GM12864 (cell line): ENCODE measurements at regions not wholly inside any gene's neighbourhood (a gene's known extent, or its start where the extent isn't known, plus 50 kb on each side); places are given as distances from the start of the nearest gene placed in this dataset.

ENCODE experiments used
- DNase-seq: peaks from one replicate; pipeline ENCODE4 v3.0.0-alpha.2; 2011; ENCODE audit warnings: low read depth
- H3K4me3 ChIP-seq: 2 replicates; pipeline ENCODE4 v1.5.1; 2011; ENCODE audit warnings: mild to moderate bottlenecking, low read depth, low read length, control low read depth
- TF ChIP-seq, protein P1 (sequence below): IDR thresholded peaks from 2 replicates; pipeline ENCODE4 v1.5.1; 2011; ENCODE audit warnings: low read depth, mild to moderate bottlenecking, moderate library complexity, low read length, control low read depth, inconsistent platforms; ENCODE audit errors: missing control alignments

DNA sequence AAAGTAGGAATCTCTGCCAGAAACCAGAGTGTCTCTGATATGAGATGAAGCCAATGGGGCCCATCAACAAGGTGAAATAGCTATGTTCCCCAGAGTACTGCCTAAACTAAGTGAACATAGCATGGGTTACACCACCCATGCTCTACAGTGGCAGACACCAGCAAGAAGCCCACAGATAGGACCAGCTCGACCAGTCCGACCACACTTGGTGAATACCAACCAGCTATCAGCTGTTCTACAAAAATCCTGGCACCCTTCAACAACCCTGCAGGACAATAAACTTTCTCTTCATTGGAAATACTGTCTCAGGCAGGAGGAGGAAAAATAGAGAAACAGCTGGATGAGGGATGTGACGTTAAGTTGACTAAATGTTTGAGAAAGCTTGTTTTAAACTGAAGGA lies 311.4 kb downstream of the EPM2A start:
- DNase-seq = no peak
- H3K4me3 ChIP-seq = no peak overlapping the region
- TF ChIP-seq, protein P1, sequence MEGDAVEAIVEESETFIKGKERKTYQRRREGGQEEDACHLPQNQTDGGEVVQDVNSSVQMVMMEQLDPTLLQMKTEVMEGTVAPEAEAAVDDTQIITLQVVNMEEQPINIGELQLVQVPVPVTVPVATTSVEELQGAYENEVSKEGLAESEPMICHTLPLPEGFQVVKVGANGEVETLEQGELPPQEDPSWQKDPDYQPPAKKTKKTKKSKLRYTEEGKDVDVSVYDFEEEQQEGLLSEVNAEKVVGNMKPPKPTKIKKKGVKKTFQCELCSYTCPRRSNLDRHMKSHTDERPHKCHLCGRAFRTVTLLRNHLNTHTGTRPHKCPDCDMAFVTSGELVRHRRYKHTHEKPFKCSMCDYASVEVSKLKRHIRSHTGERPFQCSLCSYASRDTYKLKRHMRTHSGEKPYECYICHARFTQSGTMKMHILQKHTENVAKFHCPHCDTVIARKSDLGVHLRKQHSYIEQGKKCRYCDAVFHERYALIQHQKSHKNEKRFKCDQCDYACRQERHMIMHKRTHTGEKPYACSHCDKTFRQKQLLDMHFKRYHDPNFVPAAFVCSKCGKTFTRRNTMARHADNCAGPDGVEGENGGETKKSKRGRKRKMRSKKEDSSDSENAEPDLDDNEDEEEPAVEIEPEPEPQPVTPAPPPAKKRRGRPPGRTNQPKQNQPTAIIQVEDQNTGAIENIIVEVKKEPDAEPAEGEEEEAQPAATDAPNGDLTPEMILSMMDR = no peak

DNA sequence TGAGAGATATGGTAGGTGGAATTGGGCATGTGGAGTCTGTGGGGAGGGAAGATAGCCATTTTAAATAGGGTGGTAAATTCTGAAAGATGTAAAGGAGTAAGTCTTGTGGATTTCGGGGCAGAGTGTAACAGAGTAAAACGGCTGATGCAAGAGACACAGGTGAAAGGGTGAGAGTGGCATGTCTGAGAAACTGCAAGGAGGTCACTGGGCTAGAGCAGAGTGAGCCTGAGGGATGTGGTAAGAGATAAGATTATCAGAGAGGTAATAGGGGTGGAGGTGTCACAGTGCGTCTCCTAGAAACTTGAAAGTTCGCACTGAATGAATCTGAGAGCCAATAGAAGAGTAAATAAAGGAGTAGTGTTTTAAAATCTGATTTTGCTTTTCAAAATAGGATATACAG lies 308.1 kb downstream of the EPM2A start:
- H3K4me3 ChIP-seq = no peak overlapping the region
- TF ChIP-seq, protein P1 = no peak
- DNase-seq = no peak

DNA sequence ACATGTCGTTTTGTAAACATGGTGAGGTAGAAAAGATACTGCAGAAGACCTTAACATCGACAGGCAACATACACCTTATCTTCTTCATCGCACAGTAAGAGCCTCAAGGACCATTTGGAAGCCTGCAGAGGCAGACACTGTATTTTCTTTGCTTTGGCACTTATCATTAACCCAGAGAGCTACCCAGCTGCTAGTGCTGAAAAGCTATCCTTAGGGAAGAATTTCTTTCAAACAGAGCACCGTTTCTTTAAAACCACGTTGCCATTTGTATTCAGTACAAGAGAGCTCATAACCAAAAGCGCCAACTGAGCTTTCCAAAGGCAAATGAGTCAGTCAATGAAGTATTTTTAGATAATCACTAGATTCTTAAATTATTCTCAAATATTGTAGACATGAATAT lies 306.6 kb downstream of the EPM2A start:
- no peak for DNase-seq
- TF ChIP-seq, protein P1 = no peak
- H3K4me3 ChIP-seq = no peak overlapping the region

DNA sequence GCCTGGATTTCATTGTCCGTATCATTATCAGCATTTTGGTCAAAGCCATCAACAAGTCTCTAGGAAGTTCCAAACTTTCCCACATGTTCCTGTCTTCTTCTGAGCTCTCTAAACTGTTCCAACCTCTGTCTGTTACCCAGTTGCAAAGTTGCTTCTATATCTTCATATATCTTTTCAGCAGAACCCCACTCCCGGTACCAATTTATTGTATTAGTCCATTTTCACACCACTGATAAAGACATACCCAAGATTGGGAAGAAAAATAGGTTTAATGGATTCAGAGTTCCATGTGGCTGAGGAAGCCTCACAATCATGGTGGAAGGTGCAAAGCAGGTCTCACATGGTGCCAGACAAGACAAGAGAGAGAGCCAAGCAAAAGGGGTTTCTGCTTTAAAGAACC lies 293.2 kb downstream of the EPM2A start:
- no peak overlapping the region for H3K4me3 ChIP-seq
- DNase-seq = no peak

DNA sequence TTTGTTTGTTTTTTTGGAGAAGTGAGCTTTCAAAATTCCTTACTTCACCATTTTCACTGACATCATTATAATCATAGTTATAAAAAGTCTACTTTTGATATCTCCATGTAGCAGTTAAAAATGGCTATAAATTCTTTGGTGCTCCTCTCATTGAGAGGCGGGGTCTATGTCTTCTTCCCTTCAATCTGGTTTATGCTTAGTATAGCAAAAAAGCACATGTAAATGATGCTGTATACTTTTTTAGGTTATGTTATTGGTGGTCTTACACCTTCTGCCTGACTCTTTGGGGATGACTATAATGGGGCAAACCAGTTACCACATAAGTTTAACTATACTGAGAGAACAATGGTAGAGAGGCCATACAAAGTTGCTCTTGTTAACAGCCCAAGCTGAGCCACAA lies 289.6 kb downstream of the EPM2A start:
- no peak overlapping the region for H3K4me3 ChIP-seq
- TF ChIP-seq, protein P1 = no peak
- no peak for DNase-seq

More for the DNA sequence above, 293.2 kb downstream of the EPM2A start:
- TF ChIP-seq, protein P1 = no peak

DNA sequence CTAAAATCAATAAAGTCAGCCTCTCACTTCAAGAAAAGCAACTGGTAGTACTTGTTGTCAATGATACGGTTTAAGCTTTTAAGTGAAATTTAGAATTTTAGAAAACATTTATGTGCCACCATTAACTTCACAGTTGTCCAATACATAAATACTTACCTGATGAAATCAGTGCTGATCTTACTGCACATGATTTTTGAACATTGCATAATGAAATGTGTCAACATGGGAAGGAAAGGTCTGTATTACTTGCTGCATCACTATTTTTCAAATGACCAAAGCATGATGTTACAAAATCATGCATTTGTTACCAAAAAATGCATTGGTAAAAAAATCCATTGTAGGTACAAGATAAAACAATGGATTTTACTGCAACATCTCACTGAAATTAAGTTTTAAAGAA lies 284.3 kb downstream of the EPM2A start:
- no peak for DNase-seq
- no peak overlapping the region for H3K4me3 ChIP-seq
- TF ChIP-seq, protein P1 = no peak

DNA sequence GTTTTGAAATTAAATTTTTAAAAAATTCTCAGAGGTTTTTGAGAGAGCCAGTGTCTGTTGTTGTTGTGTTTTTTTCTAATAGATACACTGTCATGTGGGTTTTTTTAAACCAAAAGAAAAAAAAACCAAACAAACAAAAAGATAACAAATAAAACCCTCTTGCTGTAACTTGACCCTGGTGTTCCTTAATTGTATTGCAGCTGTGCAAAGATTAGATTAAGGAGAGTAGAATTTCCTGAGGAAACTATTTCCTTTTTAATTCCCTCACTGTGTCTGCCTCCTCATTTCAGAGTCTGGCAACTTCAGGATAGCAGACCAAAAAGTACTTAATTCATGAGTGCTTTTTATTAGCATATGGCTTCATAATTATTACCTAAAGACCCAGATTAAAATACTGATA lies 281.9 kb downstream of the EPM2A start:
- TF ChIP-seq, protein P1 = peak; percentile 30
- no peak for DNase-seq
- no peak overlapping the region for H3K4me3 ChIP-seq
